ENCODE measurements at regions not wholly inside any gene's neighbourhood (a gene's known extent, or its start where the extent isn't known, plus 50 kb on each side); places are given as distances from the start of the nearest gene placed in this dataset.

DNA sequence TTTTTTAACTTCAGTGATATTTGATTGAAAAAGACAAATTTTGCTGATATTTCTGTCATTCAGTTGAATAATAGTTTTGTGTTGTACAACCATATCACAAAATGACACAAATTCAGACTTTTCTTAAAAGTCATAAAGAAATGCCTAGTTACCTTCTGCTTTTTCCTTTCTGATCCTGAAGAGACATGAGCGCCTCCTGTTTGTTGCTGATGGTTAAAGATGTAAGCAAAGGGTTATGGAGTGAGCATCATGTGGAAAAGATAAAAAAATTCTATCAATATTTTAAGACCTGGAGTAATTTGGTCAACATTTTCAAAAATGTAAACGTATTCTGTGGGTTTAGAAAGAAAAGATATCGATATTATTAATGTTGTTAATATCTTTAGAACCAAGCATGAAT is 669.9 kb upstream of the NR3C2 start:
- DNase-seq (no peak), ATAC-seq (no peak)
- no peak overlapping the region for H3K4me3 ChIP-seq (ENCODE audit: low read length)
- H3K4me1 ChIP-seq (ENCODE audit: control insufficient read depth, insufficient read depth, low read length) = no peaks in the 10 kb centered on the region
- H3K4me1 Mint-ChIP-seq = no peaks in the 10 kb centered on the region
- WGBS (ENCODE audit: insufficient coverage) = no CpG with 5 or more reads among the region's 3 CpGs
- H3K4me3 Mint-ChIP-seq = no peak overlapping the region
- H3K9me3 Mint-ChIP-seq = peaks cover 4 to 10% of the 10 kb centered on the region in 2 donors
- H3K9me3 ChIP-seq (ENCODE audit: control insufficient read depth, insufficient read depth, low read length) = no peaks in the 10 kb centered on the region
- TF ChIP-seq, protein P1, sequence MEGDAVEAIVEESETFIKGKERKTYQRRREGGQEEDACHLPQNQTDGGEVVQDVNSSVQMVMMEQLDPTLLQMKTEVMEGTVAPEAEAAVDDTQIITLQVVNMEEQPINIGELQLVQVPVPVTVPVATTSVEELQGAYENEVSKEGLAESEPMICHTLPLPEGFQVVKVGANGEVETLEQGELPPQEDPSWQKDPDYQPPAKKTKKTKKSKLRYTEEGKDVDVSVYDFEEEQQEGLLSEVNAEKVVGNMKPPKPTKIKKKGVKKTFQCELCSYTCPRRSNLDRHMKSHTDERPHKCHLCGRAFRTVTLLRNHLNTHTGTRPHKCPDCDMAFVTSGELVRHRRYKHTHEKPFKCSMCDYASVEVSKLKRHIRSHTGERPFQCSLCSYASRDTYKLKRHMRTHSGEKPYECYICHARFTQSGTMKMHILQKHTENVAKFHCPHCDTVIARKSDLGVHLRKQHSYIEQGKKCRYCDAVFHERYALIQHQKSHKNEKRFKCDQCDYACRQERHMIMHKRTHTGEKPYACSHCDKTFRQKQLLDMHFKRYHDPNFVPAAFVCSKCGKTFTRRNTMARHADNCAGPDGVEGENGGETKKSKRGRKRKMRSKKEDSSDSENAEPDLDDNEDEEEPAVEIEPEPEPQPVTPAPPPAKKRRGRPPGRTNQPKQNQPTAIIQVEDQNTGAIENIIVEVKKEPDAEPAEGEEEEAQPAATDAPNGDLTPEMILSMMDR (IDR thresholded peaks at IDR 0.05) = no peak
- H3K27me3 ChIP-seq (ENCODE audit: control insufficient read depth, insufficient read depth, low read length) = no peaks in the 10 kb centered on the region
- no peaks in the 10 kb centered on the region for H3K36me3 Mint-ChIP-seq
- no peak overlapping the region for H3K27ac ChIP-seq (ENCODE audit: low read length)
- intact Hi-C loops (cut with micrococcal nuclease) = no loop called here
- H3K27me3 Mint-ChIP-seq (ENCODE audit: low read depth in 2 of 2) = no peaks in the 10 kb centered on the region
- no peaks in the 10 kb centered on the region for H3K36me3 ChIP-seq (ENCODE audit: control insufficient read depth, insufficient read depth, low read length)
- H3K27ac Mint-ChIP-seq = no peak overlapping the region

GRCh38 chr4:149110481-149110880 is 668.3 kb upstream of the NR3C2 start:
- Mint-ChIP-seq H3K9me3 (peaks cover 4 to 7% of the 10 kb centered on the region in 2 donors), H3K4me3 (no peak overlapping the region), H3K4me1 (no peaks in the 10 kb centered on the region), H3K27me3 (ENCODE audit: low read depth in 2 of 2) (no peaks in the 10 kb centered on the region), H3K36me3 (no peaks in the 10 kb centered on the region), H3K27ac (no peak overlapping the region)
- intact Hi-C loops (cut with micrococcal nuclease) = no loop called here
- ATAC-seq (no peak), DNase-seq (no peak)
- H3K4me3 ChIP-seq (ENCODE audit: low read length) = no peak overlapping the region
- H3K27me3 ChIP-seq (ENCODE audit: control insufficient read depth, insufficient read depth, low read length) = no peaks in the 10 kb centered on the region
- no peaks in the 10 kb centered on the region for H3K36me3 ChIP-seq (ENCODE audit: control insufficient read depth, insufficient read depth, low read length)
- WGBS (ENCODE audit: insufficient coverage) = 87% methylated on average over 3 of the region's 3 CpGs
- no peaks in the 10 kb centered on the region for H3K9me3 ChIP-seq (ENCODE audit: control insufficient read depth, insufficient read depth, low read length)
- TF ChIP-seq, protein P1 (IDR thresholded peaks at IDR 0.05) = no peak
- H3K27ac ChIP-seq (ENCODE audit: low read length) = no peak overlapping the region
- H3K4me1 ChIP-seq (ENCODE audit: control insufficient read depth, insufficient read depth, low read length) = no peaks in the 10 kb centered on the region

GRCh38 chr4:149108626-149109025 is 666.4 kb upstream of the NR3C2 start:
- H3K4me1 Mint-ChIP-seq = no peaks in the 10 kb centered on the region
- H3K36me3 Mint-ChIP-seq = no peaks in the 10 kb centered on the region
- no peak overlapping the region for H3K4me3 Mint-ChIP-seq
- Histone ChIP-seq H3K36me3 (ENCODE audit: control insufficient read depth, insufficient read depth, low read length) (no peaks in the 10 kb centered on the region), H3K27me3 (ENCODE audit: control insufficient read depth, insufficient read depth, low read length) (no peaks in the 10 kb centered on the region), H3K4me1 (ENCODE audit: control insufficient read depth, insufficient read depth, low read length) (no peaks in the 10 kb centered on the region), H3K4me3 (ENCODE audit: low read length) (no peak overlapping the region), H3K27ac (ENCODE audit: low read length) (no peak overlapping the region), H3K9me3 (ENCODE audit: control insufficient read depth, insufficient read depth, low read length) (no peaks in the 10 kb centered on the region)
- no peak overlapping the region for H3K27ac Mint-ChIP-seq
- no CpG with 5 or more reads among the region's 2 CpGs for WGBS (ENCODE audit: insufficient coverage)
- DNase-seq (no peak), ATAC-seq (no peak)
- TF ChIP-seq, protein P1 (IDR thresholded peaks at IDR 0.05) = no peak
- H3K27me3 Mint-ChIP-seq (ENCODE audit: low read depth in 2 of 2) = no peaks in the 10 kb centered on the region
- intact Hi-C loops (cut with micrococcal nuclease) = no loop called here
- H3K9me3 Mint-ChIP-seq = peaks cover 4 to 5% of the 10 kb centered on the region in 2 donors

GRCh38 chr4:149102765-149103164 is 660.6 kb upstream of the NR3C2 start:
- H3K27ac Mint-ChIP-seq = no peak overlapping the region
- TF ChIP-seq, protein P1 (IDR thresholded peaks at IDR 0.05) = no peak
- Histone ChIP-seq H3K4me1 (ENCODE audit: control insufficient read depth, insufficient read depth, low read length) (no peaks in the 10 kb centered on the region), H3K9me3 (ENCODE audit: control insufficient read depth, insufficient read depth, low read length) (no peaks in the 10 kb centered on the region), H3K27ac (ENCODE audit: low read length) (no peak overlapping the region), H3K27me3 (ENCODE audit: control insufficient read depth, insufficient read depth, low read length) (no peaks in the 10 kb centered on the region), H3K4me3 (ENCODE audit: low read length) (no peak overlapping the region), H3K36me3 (ENCODE audit: control insufficient read depth, insufficient read depth, low read length) (no peaks in the 10 kb centered on the region)
- H3K9me3 Mint-ChIP-seq = peaks cover 16 to 23% of the 10 kb centered on the region in 2 donors
- H3K4me3 Mint-ChIP-seq = no peak overlapping the region
- no peaks in the 10 kb centered on the region for H3K27me3 Mint-ChIP-seq (ENCODE audit: low read depth in 2 of 2)
- DNase-seq (no peak), ATAC-seq (no peak)
- no peaks in the 10 kb centered on the region for H3K4me1 Mint-ChIP-seq
- H3K36me3 Mint-ChIP-seq = peaks cover 7% of the 10 kb centered on the region
- intact Hi-C loops (cut with micrococcal nuclease) = no loop called here

Measured in natural killer cell (primary cell).